HG03378 (cell line): ENCODE measurements at regions not wholly inside any gene's neighbourhood (a gene's known extent, or its start where the extent isn't known, plus 50 kb on each side); places are given as distances from the start of the nearest gene placed in this dataset.
"Not testable (repeated sequence)": the region's sequence is repeated elsewhere in the genome, so short reads cannot be mapped to it uniquely, and the experiment has no call there.

Experiments
- ATAC-seq: cut with Tn5 transposase; IDR thresholded peaks from one replicate; pipeline ENCODE4 v1.9.1; 2021; ENCODE audit warnings: mild to moderate bottlenecking, moderate library complexity; ENCODE audit not compliant: unreplicated experiment

- ATAC-seq, result no peak
These were observed 59.9 kb downstream of the GPR65 start for GRCh38 chr14:88064841-88065240.

GRCh38 chr14:88069677-88070076 is 64.7 kb downstream of the GPR65 start:
- ATAC-seq, result no peak

GRCh38 chr14:88075269-88075981 is 70.5 kb downstream of the GPR65 start:
- peak; percentile 55 for ATAC-seq

GRCh38 chr14:88078525-88078924 is 73.6 kb downstream of the GPR65 start:
- no peak for ATAC-seq

GRCh38 chr14:88079624-88080023 is 74.7 kb downstream of the GPR65 start:
- ATAC-seq, result no peak

- ATAC-seq, result no peak
These were observed 80.8 kb downstream of the GPR65 start for GRCh38 chr14:88085736-88086135.

GRCh38 chr14:88089445-88089844 is 84.5 kb downstream of the GPR65 start:
- ATAC-seq, result no peak

GRCh38 chr14:88092529-88092928 is 87.6 kb downstream of the GPR65 start:
- ATAC-seq, result no peak

- ATAC-seq, result no peak
These were observed 90.9 kb downstream of the GPR65 start for GRCh38 chr14:88095791-88096190.

GRCh38 chr14:88098163-88098562 is 93.2 kb downstream of the GPR65 start:
- ATAC-seq, result no peak

GRCh38 chr14:88104710-88105109 is 99.8 kb downstream of the GPR65 start:
- ATAC-seq, result no peak

GRCh38 chr14:88106377-88106776 is 101.4 kb downstream of the GPR65 start:
- ATAC-seq, result no peak

GRCh38 chr14:88127669-88128068 is 122.7 kb downstream of the GPR65 start:
- ATAC-seq, result not testable (repeated sequence)

- no peak for ATAC-seq
These were observed 123.9 kb downstream of the GPR65 start for GRCh38 chr14:88128816-88129215.

GRCh38 chr14:88129306-88130056 is 124.5 kb downstream of the GPR65 start:
- peak; percentile 84 for ATAC-seq

GRCh38 chr14:88130057-88130432 is 125.1 kb downstream of the GPR65 start:
- peak; percentile 55 for ATAC-seq
